DMS79 (cell line): ENCODE measurements at regions not wholly inside any gene's neighbourhood (a gene's known extent, or its start where the extent isn't known, plus 50 kb on each side); places are given as distances from the start of the nearest gene placed in this dataset.
"Not testable (repeated sequence)": the region's sequence is repeated elsewhere in the genome, so short reads cannot be mapped to it uniquely, and the experiment has no call there.

Source experiments
- DNase-seq: peaks from one replicate; lab custom pipeline; 2025; lab: John Stamatoyannopoulos, UW

DNA sequence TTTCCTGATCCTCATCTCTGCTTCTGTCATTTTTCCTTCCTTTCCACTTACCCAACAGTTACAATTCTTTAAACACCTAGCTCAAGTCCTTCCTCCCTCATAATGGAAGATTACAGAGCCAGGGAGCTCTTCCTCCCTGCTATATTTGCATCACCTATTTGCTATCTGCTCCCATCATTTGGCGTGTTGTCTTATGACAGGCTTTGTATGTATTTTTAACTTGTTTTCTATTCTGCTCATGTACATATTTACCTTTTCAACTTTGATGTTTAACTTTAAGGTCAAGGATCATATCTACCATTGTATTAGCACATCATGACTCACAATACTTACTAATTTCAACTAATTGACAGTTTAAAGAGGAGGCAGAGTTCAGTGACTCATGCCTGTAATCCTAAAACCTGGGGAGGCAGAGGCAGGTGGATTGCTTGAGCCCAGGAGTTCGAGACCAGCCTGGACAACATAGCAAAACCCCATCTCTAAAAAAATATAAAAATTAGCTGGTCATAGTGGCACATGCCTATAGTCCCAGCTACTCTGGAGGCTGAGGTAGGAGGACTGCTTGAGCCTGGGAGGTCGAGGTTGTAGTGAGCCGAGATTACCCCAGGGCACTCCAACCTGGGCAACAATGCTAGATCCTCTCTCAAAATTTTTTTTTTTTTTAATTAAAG lies 92.5 kb upstream of the FOXN2 start:
- DNase-seq: no peak

GRCh38 chr2:48227617-48228344 lies 86.7 kb upstream of the FOXN2 start:
- no peak for DNase-seq

DNA sequence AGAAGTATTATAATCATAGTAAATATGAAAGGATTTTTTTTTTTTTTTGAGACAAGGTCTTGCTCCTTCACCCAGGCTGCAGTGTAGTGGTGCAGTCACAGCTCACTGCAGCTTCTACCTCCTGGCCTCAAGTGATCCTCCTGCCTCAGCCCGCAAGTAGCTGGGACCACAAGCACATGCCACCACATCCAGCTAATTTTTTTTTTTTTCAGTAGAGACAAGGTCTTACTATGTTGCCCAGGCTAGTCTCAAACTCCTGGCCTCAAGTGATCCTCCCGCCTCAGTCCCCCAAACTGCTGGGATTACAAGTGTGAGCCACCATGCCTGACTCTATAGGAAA lies 86.2 kb upstream of the FOXN2 start:
- no peak for DNase-seq

GRCh38 chr2:48229063-48229462 lies 85.4 kb upstream of the FOXN2 start:
- DNase-seq: no peak

GRCh38 chr2:48230834-48231233 lies 83.6 kb upstream of the FOXN2 start:
- DNase-seq: no peak

DNA sequence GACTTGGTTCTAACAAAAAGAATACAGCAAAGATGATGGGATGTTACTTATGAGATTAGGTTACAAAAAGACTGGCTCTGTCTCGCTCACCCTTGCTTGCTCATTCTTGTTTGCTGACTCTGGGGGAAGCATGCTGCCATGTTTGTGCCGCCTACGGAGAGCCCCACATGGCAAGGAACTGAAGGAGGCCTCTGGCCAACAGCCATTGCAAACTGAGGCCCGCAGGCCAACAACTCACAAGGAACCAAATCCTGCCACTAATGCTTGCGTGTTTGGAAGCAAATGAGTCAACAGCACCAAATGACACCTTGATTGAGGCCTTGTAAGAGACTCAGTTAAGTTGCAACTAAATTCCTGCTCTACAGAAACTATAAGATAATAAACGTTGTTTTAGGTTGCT lies 82.1 kb upstream of the FOXN2 start:
- no peak for DNase-seq

GRCh38 chr2:48233005-48233404 lies 81.5 kb upstream of the FOXN2 start:
- DNase-seq: no peak

GRCh38 chr2:48233824-48234223 lies 80.7 kb upstream of the FOXN2 start:
- not testable (repeated sequence) for DNase-seq

GRCh38 chr2:48235076-48235475 lies 79.4 kb upstream of the FOXN2 start:
- DNase-seq: peak; percentile 7

DNA sequence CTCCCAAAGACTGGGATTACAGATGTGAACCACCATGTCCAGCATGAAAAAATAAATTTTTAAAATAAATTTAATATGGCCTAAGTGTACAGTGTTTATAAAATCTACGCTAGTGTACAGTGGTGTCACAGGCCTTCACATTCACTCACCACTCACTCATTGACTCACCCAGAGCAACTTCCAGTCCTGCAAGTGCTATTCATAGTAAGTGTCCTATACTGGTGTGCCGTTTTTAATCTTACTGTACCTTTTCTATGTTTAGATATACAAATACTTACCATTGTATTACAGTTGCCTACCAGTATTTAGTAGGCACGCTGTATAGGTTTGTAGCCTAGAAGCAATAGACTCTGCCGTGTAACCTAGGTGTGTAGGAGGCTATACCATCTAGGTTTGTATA lies 76.1 kb upstream of the FOXN2 start:
- DNase-seq: no peak

GRCh38 chr2:48240912-48241311 lies 73.6 kb upstream of the FOXN2 start:
- no peak for DNase-seq

DNA sequence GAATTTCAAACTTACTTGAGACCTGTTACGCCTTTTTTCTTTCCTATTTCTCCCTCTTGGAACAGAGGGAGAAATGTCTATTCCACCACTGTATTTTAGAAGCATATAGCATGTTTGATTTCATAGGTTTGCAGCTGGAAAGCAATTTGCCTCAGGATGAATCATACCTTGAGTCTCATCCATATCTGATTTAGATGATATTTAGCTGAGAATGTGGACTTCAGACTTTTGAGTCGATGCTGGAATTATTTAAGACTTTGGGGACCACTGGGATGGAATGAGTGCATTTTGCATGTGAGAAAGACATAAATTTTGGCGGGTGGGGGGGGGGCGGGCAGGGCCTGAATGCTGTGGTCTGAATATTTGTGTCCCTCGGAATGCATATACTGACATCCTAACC lies 67.3 kb upstream of the FOXN2 start:
- DNase-seq: no peak

- peak; percentile 65 for DNase-seq
These were observed 66.1 kb upstream of the FOXN2 start for GRCh38 chr2:48248251-48248933.

DNA sequence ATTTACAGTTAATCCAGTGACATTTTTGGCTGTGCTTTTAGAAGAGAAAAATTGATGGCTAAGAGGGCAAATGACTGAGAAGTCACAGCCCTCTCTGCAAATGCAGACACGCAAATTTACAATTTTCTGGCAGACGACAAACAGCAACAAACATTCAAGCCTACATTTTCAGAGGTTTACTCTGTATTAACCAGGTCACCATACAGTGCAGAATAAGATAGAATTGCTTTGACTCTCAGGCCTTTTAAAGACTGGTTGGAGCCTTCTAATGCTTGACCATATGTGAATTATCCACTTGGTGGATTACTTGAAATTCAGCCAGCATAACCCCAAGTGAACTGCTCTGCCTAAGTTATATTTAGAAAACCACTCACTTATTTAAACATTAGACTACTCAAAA lies 65.5 kb upstream of the FOXN2 start:
- DNase-seq: peak; percentile 42

DNA sequence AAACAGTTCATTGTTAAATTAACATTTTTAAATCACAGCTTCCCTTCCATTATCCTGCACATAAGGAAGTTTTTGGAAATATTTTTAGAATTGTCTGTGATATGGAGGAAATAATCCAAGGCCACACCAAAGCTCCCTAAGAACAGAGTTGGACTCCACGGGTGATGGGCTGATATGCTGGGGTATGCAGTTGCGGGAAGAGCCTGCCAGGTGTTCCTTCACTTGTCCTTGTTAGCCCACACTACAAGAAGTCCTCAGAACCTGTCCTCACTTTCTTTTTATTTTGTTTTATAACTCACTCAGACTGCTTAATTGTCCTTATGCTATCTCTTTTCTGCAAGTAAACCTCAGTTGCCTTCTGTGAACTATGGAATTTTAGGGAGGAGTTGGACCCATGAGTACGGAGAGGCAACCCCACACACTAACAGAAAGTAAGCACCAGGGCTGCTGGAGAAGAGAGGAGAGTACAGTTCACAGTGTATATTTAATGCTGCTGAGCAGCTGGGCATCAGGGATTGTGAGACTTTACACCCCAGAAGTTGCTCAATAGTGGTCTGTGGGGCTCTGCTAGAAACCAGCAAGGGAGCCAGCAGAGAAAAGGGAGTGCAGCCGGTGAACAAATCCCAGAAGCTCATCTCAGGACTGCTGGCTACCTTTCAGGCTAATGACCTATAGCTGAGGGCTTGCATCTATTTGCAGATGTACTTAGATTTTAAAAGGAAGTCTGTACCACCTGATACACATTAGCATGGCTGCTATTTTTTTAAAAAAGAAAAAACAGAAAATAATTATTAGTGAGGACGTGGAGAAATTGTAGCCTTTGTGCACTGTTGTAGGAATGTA lies 64.6 kb upstream of the FOXN2 start:
- peak; percentile 21 for DNase-seq

- DNase-seq: no peak
These were observed 64.0 kb upstream of the FOXN2 start for GRCh38 chr2:48250474-48250844.

DNA sequence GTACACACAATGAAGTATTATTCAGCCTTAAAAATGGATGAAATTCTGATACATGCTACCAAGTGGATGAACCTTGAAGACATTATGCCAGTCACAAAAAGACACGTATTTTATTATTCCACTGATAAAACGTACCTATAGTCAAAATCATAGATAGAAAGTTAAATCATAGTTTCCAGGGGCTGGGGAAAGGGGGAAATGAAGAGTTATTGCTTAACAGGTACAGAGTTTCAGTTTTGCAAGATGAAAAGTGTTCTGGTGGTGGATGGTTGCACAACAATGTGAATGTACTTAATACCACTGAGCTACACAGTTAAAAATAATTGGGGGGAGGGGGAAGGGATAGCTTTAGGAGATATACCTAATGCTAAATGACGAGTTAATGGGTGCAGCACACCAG lies 63.5 kb upstream of the FOXN2 start:
- no peak for DNase-seq

DNA sequence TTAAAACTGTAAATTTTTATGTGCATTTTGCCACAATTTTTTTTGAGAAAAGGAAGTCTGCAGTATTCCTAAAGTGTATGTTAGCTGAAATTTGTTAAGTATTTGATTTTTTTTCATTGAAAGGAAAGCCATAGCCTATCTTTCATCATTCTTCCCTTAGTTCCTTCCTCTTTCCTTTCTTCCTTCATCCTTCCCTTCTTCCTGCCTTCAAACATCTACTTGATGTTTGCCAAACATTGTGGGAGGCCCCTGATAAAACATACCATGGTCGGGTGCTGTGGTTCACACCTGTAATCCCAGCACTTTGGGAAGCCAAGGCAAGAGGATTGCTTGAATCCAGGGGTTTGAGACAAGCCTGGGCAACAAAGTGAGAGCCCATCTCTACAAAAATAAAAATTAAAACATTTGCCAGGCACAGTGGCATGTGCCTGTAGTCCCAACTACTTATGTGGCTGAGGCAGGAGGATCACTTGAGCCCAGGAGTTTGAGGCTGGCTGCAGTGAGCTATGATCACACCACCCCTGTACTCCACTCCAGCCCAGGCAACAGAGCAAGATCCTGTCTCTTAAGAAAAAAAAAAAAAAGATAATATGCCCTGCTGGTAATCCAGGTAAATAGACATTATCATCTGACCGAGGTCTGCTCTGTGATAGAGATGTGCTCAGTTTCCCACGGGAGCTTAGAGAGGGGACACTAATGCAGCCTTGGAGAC lies 62.9 kb upstream of the FOXN2 start:
- DNase-seq: no peak

- DNase-seq: peak; percentile 36
These were observed 61.2 kb upstream of the FOXN2 start for GRCh38 chr2:48253301-48253700.

DNA sequence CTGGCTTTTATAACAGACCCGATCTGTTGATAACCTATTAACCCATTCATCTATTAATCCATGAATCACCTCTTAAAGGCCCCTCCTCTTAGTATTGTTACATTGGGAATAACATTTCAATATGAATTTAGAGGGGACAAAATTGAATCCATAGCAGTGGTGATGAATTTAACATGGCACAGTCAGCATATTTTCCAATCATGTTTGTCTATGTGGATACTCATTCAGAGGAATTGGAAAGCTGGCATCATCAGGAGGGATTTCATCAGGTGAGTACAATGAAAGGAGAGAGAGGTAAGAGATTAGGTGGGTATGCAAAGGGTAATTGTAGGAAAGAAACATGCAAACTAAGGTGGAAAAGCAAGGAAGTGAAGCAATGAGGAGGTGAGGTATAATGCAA lies 59.6 kb upstream of the FOXN2 start:
- no peak for DNase-seq

GRCh38 chr2:48257456-48257855 lies 57.0 kb upstream of the FOXN2 start:
- no peak for DNase-seq
